HG03060 (cell line): ENCODE measurements at regions not wholly inside any gene's neighbourhood (a gene's known extent, or its start where the extent isn't known, plus 50 kb on each side); places are given as distances from the start of the nearest gene placed in this dataset.

ENCODE experiments used
- ATAC-seq: cut with Tn5 transposase; IDR thresholded peaks from one replicate; pipeline ENCODE4 v1.9.1; 2021; ENCODE audit warnings: low read depth, moderate number of reproducible peaks; ENCODE audit not compliant: unreplicated experiment

GRCh38 chr11:19661827-19662226 lies 50.8 kb upstream of the NAV2 start:
- ATAC-seq, result no peak

DNA sequence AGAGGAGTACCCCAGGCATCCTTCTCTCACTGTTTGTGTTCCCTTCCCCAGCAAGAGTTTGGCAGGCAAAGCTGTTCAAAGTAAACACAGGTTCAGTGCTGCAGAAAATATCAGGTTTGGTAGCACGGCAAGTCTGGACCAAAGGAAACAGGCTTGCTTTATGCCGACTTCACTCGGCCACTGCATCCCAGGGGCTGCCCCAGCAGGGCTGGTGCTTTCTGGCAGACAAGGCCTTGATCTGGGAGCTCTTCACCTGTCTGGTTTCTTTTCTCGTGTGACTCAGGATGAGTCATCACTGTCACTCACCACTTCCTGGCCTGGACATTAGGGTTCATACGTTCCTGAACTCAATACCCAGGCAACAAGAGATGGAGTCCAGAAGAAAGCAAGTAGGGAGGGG lies 52.6 kb upstream of the NAV2 start:
- peak; percentile 99 for ATAC-seq

DNA sequence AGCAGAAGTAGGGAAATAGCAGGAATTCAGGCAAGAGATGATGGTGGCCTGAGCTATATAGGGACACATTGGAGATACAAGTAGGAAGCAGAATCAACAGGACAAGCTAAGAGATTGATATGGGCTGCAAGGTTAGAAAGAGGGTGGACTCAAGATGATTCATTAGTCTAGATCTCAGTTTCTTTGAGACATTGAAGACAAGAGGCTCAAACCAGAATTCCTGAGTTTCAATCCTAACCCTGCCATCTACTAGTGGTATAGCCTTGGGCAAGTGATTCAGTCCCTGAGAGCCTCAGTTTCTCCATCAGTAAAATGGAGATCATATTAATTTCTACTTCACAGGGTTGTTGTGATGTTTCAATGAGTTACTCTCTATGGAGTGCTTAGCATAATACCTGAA lies 53.1 kb upstream of the NAV2 start:
- no peak for ATAC-seq

- ATAC-seq, result no peak
Observed at GRCh38 chr11:19658344-19658743, 54.3 kb upstream of the NAV2 start.

DNA sequence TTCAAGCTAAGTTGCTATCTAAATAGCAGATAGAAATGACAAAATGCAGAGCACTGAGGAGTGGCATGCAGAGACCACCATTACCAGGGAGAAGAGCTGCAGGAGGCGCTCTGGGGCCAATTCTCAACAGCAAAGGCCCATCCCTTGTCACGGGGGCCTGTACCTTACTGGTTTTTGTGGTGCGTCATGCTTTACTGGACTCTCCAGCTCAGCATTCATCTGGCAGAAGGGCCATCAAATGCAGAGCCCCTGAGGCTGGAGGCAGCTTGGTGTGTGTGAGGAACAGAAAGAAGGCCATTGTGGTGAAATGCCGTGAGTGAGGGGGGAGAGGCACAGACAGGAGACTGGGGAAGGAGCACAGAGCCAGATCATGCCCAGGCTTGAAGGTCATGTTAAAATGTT lies 56.5 kb upstream of the NAV2 start:
- ATAC-seq, result no peak

- no peak for ATAC-seq
Observed at GRCh38 chr11:19652623-19653375, 59.8 kb upstream of the NAV2 start.

DNA sequence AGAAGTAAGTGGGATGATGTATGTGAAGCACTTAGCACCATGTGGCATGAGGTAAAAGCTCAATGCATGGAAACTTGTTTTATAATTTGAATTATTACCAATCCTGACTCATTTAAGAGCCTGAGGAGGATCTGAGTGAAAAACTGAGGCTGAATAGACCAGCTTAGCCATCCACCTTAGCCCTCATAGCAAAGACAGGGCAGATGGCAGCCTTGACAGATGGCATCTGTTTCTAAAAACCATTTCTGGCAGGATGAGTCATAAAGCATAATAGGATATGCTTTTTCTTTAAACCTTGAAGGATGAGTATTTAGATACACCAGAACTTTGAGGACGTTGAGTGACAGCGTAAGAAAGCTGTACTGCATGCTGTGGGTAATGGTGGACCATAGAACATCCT lies 61.0 kb upstream of the NAV2 start:
- ATAC-seq, result no peak

- ATAC-seq, result no peak
Observed at GRCh38 chr11:19651028-19651427, 61.6 kb upstream of the NAV2 start.

DNA sequence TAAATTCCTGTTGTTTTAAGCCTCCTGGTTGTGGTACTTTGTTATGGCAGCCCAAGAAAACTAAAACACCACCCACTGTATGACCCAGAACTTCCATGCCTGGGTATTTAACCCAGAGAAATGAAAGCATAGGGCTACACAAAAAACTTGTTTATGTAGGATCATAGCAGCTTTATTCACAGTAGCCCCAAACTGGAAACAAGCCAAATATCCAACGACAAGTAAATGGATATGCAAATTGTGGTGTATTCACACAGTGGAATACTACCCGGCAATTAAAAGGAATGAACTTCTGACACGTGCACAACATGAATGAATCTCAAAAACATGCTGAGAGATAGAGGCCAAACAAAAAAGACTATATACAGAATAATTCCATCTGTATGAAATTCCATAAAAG lies 62.2 kb upstream of the NAV2 start:
- no peak for ATAC-seq

DNA sequence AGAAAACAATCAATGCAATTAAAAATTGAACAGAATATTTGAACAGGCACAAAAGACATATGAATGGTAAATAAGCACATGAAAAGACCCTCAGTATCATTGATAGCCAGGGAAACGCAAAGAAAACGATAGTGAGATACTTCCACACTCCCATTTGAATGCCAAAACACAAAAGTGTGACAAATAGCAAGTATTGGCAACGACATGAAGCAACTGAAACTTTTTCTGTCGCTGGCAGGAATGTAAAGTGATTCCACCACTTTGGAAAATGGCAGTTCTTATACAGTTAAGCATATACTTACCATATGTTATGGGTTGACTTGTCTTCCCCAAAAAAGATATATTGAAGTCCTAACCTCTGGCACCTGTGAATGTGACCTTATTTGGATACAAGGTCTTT lies 62.9 kb upstream of the NAV2 start:
- ATAC-seq, result no peak

- ATAC-seq, result no peak
Observed at GRCh38 chr11:19648321-19648720, 64.3 kb upstream of the NAV2 start.

DNA sequence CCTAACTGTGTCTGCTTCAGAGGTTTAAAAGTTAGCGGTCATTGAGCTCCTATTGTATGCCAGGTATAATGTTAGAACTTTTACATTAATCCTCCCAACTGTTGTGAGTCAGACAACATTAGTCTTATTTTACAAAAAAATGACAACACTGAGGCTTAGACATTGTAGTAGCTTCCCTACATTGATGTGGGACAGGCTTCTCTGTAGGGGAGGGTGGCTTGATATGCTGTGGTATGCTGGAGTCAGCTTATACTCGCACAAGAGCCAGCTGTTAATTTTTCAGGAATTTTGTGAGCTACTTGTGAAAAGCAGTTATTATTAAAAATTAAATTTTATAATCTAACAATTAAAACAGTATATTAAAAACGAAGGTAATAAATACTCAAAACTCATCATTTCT lies 64.8 kb upstream of the NAV2 start:
- no peak for ATAC-seq

- no peak for ATAC-seq
Observed at GRCh38 chr11:19646921-19647320, 65.7 kb upstream of the NAV2 start.

DNA sequence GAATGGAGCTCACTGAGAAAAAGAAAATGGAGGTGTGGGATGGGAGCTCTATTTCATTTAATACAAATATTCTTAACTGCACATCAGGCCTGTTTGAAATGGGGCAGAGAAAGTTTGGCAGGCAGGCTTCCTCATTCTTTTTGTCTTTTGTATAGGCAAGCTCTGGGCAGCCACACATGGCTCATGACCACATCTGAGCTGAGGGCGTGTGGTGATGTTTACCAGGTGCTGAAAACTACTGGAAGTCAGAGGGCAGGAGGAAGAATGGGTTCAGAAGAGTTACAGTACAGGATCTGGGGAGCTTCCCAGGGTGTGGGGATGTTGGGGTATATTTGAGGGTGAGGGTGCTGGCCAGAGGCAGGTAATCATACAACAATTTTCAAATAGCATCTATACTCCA lies 66.3 kb upstream of the NAV2 start:
- no peak for ATAC-seq

DNA sequence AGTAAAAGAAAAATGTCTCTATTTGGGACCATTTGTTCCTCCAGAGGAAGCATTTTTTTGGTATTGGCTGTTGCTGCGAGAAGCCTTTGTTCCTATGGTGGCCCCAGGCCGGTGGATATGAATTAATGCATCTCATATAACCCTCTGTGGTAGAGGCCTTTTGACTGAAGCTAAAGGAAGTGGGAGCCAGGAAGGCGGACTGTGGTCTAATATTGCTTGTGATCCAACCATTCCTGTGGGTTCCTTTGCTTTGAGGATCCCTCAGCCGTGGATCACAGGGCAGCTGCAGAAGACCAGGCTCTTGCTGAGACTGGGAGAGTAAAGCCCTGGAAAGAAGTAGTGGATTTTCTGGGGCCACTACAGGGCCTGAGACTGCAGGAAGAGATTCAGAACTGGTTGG lies 68.3 kb upstream of the NAV2 start:
- ATAC-seq, result no peak

DNA sequence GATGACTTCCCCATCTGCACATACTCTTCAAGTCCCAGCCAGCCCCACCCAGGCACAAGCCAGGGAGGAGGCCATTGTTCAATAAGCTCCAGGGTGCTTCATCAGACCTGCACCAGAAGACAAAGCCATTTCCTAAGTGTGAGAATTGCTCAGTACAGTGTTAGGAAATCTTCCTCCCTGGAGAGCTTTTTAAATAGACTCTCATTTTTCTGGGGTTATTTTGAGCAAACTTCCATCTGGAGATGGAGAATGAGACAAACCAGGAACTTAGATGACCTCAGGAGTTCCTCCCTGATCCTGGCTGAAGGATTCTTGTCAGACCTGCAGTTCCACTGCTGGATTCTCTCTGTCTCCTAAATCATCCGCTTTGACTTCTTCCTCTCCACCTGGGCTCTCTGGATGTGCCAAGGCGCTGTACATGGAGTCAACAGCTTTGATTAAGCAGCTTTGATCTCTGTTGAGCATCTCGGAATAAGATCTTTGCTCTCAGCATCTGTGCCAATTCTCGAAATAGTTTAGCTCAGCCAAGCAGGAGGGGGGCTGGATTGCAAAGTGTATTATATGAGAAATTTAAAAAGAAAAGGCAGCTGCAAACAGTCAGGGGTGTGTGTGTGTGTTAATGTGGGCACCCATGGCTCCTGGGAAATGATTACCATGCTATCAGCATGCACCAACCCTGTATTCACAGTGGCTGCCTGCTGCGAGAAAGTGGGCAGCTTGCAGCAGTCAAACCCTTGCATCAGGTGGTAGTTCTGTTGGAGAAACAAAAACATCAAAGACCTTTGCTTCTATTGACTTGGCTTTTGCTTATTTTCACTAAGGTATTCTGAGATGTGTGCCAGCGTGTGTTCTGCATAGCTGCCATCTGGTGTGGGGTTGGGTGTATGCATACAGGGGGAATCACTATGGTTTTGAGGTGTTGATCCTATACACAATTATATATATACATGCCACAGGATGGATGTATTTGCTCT lies 70.2 kb upstream of the NAV2 start:
- no peak for ATAC-seq

GRCh38 chr11:19639603-19640105 lies 73.0 kb upstream of the NAV2 start:
- no peak for ATAC-seq

GRCh38 chr11:19635332-19635731 lies 77.3 kb upstream of the NAV2 start:
- ATAC-seq, result no peak

DNA sequence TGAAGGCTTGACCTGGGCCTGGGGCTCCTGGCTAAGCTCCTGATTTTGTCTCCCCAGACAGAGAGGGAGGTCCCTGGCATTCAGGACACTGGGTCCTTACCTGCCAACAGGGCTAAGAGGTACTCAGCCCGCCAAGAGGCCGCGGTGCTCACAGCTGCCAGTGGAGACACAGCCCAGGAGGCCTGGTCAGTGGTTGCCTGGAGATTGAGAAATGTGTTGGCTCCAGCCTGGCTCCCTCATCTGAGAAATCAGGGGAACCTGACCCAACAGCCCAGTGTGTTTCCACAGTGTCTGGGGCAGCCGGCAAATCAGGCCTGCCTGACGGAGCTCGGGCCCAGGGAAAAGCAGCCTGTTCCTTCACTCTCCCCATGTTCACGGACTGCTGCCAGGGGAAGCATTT lies 79.4 kb upstream of the NAV2 start:
- ATAC-seq, result no peak

DNA sequence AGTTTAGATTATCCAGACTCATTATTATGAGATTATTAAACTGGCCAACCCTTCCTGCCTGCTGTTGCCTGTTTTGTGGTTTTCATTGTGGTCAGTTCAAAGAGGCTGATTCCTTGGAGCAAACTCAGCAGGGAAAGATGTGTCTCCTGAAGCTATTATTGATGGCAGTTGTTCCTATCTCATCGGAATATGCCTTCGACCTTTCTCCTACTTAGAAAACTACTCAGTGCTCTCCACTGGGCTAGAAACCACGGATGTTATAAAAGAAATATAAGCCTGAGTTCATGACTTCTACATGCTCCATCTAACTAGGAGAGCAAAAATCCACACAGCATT lies 80.2 kb upstream of the NAV2 start:
- ATAC-seq, result no peak

DNA sequence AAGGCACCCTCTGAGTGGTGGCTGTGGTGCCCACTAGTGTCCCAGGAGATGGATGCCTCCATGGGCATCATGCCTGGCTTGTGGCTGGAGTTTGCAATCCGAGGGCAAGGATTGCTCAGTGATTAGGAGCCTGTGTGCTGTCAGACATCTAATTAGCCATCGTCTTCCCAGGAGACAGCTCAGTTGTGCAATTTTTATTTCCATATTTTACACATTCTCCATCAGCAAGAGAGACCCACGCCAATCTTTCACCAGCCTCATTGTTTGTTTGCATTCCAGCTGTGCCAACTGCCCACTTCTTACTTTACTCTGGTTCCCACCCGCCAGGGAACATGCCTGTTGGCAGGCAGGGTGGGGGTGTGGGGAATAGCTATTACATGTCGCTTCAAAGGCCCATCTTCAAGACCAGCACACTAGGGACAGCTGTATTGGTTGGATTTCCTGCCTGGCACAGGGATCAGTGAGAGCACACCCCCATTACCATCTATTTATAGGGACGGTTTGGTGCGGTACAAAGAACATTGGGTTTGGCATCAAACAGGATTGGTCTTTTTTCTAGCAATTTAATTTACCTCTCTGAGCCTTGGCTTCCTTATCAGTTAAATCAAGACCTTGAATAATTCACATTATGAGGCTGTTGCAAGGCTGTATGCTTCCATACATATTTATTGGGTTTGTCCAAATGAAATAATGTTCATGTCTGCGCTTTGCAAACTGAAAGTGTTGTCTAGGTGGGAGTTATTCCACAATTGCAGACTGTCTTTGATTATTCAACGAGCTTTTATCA lies 80.7 kb upstream of the NAV2 start:
- no peak for ATAC-seq
